ENCODE measurements at regions not wholly inside any gene's neighbourhood (a gene's known extent, or its start where the extent isn't known, plus 50 kb on each side); places are given as distances from the start of the nearest gene placed in this dataset.

- no peak for TF ChIP-seq PRDM10 (IDR thresholded peaks at IDR 0.05; ENCODE audit: partially characterized antibody)
- no peak for TF ChIP-seq SMAD2 (IDR thresholded peaks at IDR 0.05; ENCODE audit: low read depth, low read length)
- no peak for TF ChIP-seq ZNF277 (CRISPR knock-in tag; IDR thresholded peaks at IDR 0.05; ENCODE audit: borderline replicate concordance)
- no peak for TF ChIP-seq JUND (IDR thresholded peaks at IDR 0.05; ENCODE audit: borderline replicate concordance, low read depth, low read length)
- TF ChIP-seq JUND (tag; IDR thresholded peaks at IDR 0.05; ENCODE audit: borderline replicate concordance, low read depth, low read length), result no peak
- TF ChIP-seq, protein P1, sequence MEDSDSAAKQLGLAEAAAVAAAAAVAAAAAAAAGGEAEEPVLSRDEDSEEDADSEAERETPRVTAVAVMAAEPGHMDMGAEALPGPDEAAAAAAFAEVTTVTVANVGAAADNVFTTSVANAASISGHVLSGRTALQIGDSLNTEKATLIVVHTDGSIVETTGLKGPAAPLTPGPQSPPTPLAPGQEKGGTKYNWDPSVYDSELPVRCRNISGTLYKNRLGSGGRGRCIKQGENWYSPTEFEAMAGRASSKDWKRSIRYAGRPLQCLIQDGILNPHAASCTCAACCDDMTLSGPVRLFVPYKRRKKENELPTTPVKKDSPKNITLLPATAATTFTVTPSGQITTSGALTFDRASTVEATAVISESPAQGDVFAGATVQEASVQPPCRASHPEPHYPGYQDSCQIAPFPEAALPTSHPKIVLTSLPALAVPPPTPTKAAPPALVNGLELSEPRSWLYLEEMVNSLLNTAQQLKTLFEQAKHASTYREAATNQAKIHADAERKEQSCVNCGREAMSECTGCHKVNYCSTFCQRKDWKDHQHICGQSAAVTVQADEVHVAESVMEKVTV (CRISPR knock-in tag; IDR thresholded peaks at IDR 0.05), result no peak
- TF ChIP-seq ZNF830 (CRISPR knock-in tag; IDR thresholded peaks at IDR 0.05), result no peak
- no peak for TF ChIP-seq NCOR1 (IDR thresholded peaks at IDR 0.05)
Observed at GRCh38 chr21:32206631-32207405, 72.0 kb downstream of the MIS18A start.
